ENCODE measurements at regions not wholly inside any gene's neighbourhood (a gene's known extent, or its start where the extent isn't known, plus 50 kb on each side); places are given as distances from the start of the nearest gene placed in this dataset.

GRCh38 chr2:194044321-194044720, 1612.7 kb upstream of the SLC39A10 start:
- H3K79me2 ChIP-seq (ENCODE audit: control insufficient read depth in 1 of 2, insufficient read depth in 2 of 2, low read length in 2 of 2) = no peaks in the 10 kb centered on the region
- H4K8ac ChIP-seq (ENCODE audit: extremely low read depth, insufficient read depth, low read length) = no peak overlapping the region
- H4K91ac ChIP-seq (replicated peaks; ENCODE audit: insufficient read length, low read length) = no peak overlapping the region
- H4K20me1 ChIP-seq (replicated peaks in 1 of 2; ENCODE audit: control insufficient read depth in 1 of 2, insufficient read depth in 2 of 2, low read length in 2 of 2) = no peaks in the 10 kb centered on the region
- no peak overlapping the region for H3K4ac ChIP-seq (replicated peaks; ENCODE audit: insufficient read length, low read depth, low read length)
- H2AK5ac ChIP-seq (ENCODE audit: low read depth, low read length) = no peak overlapping the region
- no peak for FAIRE-seq
- WGBS, 2 experiments (ENCODE audit: extremely low coverage in 1 of 2, insufficient coverage in 1 of 2, insufficient read length in 1 of 2, insufficient replicate concordance in 2 of 2, low coverage in 1 of 2, low lambda C conversion rate in 2 of 2, missing lambda C conversion rate in 1 of 2) = 100% methylated on average over 1 of the region's 1 CpG; no CpG with 5 or more reads in 1 of the 2 experiments
- TF ChIP-seq PHF8 (conservative IDR thresholded peaks at IDR 0.05; ENCODE audit: low read depth, low read length) = no peak
- TF ChIP-seq CBX5 (IDR thresholded peaks at IDR 0.05; ENCODE audit: low read depth, low read length) = no peak
- no peak for TF ChIP-seq RAD21 (IDR thresholded peaks at IDR 0.05 in 1 of 2, conservative IDR thresholded peaks at IDR 0.05 in 1 of 2; ENCODE audit: low read depth in 2 of 2, low read length in 2 of 2)
- no peak for TF ChIP-seq GABPA (IDR thresholded peaks at IDR 0.05; ENCODE audit: borderline replicate concordance, insufficient read depth, low read length)
- no peak for TF ChIP-seq RNF2 (IDR thresholded peaks at IDR 0.05; ENCODE audit: borderline replicate concordance, low read depth, low read length, missing control alignments, poor library complexity, severe bottlenecking)
- TF ChIP-seq CEBPB (IDR thresholded peaks at IDR 0.05; ENCODE audit: low read depth, low read length) = no peak
- no peak for TF ChIP-seq NRF1 (IDR thresholded peaks at IDR 0.05; ENCODE audit: low read depth, low read length)
- no peak for TF ChIP-seq MAFK (IDR thresholded peaks at IDR 0.05; ENCODE audit: low read depth, low read length)
- TF ChIP-seq TAF1 (IDR thresholded peaks at IDR 0.05; ENCODE audit: low read depth, low read length) = no peak
- no peak for TF ChIP-seq FOSL1 (IDR thresholded peaks at IDR 0.05; ENCODE audit: insufficient read depth, low read depth, low read length)
- no peak overlapping the region for H3K23ac ChIP-seq (ENCODE audit: insufficient read length)
- H2BK12ac ChIP-seq (ENCODE audit: low read depth, low read length) = no peak overlapping the region
- H3K9ac ChIP-seq (replicated peaks in 1 of 4; ENCODE audit: extremely low read depth in 1 of 4, low read depth in 3 of 4, low read length in 3 of 4) = no peak overlapping the region
- no peaks in the 10 kb centered on the region for H3K27me3 ChIP-seq (replicated peaks in 1 of 4; ENCODE audit: control insufficient read depth in 3 of 4, extremely low read depth in 1 of 4, insufficient read depth in 3 of 4, low read length in 3 of 4)
- ChIA-PET CTCF (ENCODE audit: partially characterized antibody) (interaction anchor here (0.6 kb wide), 1 partner anchor 119 kb away, joined by 3 read pairs; no protein-coding TSS in a partner anchor), POLR2A (ENCODE audit: partially characterized antibody) (no interaction called here)
- no peaks in the 10 kb centered on the region for H3K9me3 ChIP-seq (ENCODE audit: insufficient read depth in 2 of 2, low read depth in 1 of 2, low read length in 1 of 2)
- no peak overlapping the region for H3K18ac ChIP-seq (ENCODE audit: extremely low read depth, low read length)
- H3K36me3 ChIP-seq (ENCODE audit: control insufficient read depth in 2 of 4, insufficient read depth in 4 of 4, low read length in 3 of 4) = no peaks in the 10 kb centered on the region
- H3K23me2 ChIP-seq (ENCODE audit: low read depth, low read length) = no peaks in the 10 kb centered on the region
- H2AFZ ChIP-seq (ENCODE audit: low read length) = no peak overlapping the region
- no peak overlapping the region for H3K27ac ChIP-seq (ENCODE audit: low read depth, low read length)
- no peak overlapping the region for H2BK5ac ChIP-seq (ENCODE audit: low read depth, low read length)
- no peak overlapping the region for H3K4me3 ChIP-seq (ENCODE audit: extremely low read depth in 1 of 4, insufficient read depth in 2 of 4, low read depth in 3 of 4, low read length in 4 of 4)
- no peak overlapping the region for H3K14ac ChIP-seq (ENCODE audit: insufficient read length)
- H3K56ac ChIP-seq (replicated peaks; ENCODE audit: insufficient read length, low read depth, low read length) = no peak overlapping the region
- no peak overlapping the region for H2BK20ac ChIP-seq (ENCODE audit: low read length)
- H2BK120ac ChIP-seq (replicated peaks; ENCODE audit: low read depth, low read length) = no peak overlapping the region
- H3K4me1 ChIP-seq (replicated peaks in 1 of 4; ENCODE audit: control insufficient read depth in 3 of 4, insufficient read depth in 4 of 4, low read length in 3 of 4) = no peaks in the 10 kb centered on the region
- DNase-seq (ENCODE audit: low read depth in 1 of 2, low spot score in 2 of 2) = no peak
- H3K79me1 ChIP-seq (ENCODE audit: low read depth, low read length) = no peaks in the 10 kb centered on the region
- H3K4me2 ChIP-seq (ENCODE audit: insufficient read depth in 1 of 2, low read depth in 2 of 2, low read length in 2 of 2) = no peak overlapping the region
- no peak overlapping the region for H4K5ac ChIP-seq (ENCODE audit: insufficient read length, low read depth, low read length)
- H2BK15ac ChIP-seq (ENCODE audit: low read length) = no peak overlapping the region
